ENCODE measurements at regions not wholly inside any gene's neighbourhood (a gene's known extent, or its start where the extent isn't known, plus 50 kb on each side); places are given as distances from the start of the nearest gene placed in this dataset.
"Not testable (repeated sequence)": the region's sequence is repeated elsewhere in the genome, so short reads cannot be mapped to it uniquely, and the experiment has no call there.

DNA sequence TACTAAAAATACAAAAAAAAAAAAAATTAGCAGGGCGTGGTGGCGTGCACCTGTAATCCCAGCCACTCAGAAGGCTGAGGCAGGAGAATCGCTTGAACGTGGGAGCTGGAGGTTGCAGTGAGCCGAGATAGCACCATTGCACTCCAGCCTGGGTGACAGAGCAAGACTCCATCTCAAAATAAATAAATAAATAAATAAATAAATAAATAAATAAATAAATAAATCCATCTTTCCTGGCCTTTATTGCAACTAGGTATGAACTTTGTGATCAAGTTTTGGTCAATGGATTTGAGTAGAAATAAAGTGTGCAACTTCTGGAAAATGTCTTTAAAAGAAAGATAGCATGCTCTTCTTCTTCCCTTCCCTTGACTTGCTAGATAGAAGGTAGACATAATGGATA is 69.6 kb upstream of the LRFN2 start:
- FAIRE-seq; H3K9me3 ChIP-seq; H3K27ac ChIP-seq; H3K4me1 ChIP-seq; CTCF ChIA-PET; DNase-seq (ENCODE audit: low read depth in 1 of 2, low spot score in 1 of 2); ATAC-seq; H3K4me2 ChIP-seq; POLR2A ChIA-PET; H3K4me3 ChIP-seq: not testable (repeated sequence)
- 37% methylated on average over 5 of the region's 5 CpGs for WGBS (ENCODE audit: missing lambda C conversion rate)
- peak; percentile 34; the same call in 1 of the 2 replicates for TF ChIP-seq ZC3H11A (IDR thresholded peaks at IDR 0.05)

- Histone ChIP-seq H3K4me2 (no peak overlapping the region), H3K9me3 (no peaks in the 10 kb centered on the region), H3K4me3 (no peak overlapping the region), H3K4me1 (no peaks in the 10 kb centered on the region), H3K27ac (no peak overlapping the region)
- DNase-seq (ENCODE audit: low read depth in 1 of 2, low spot score in 1 of 2) (no peak), ATAC-seq (no peak), FAIRE-seq (no peak)
- CTCF ChIA-PET = no interaction called here
- TF ChIP-seq ELK1 (IDR thresholded peaks at IDR 0.05; ENCODE audit: low read depth, low read length) (no peak), GATA3 (IDR thresholded peaks at IDR 0.05; ENCODE audit: borderline replicate concordance) (no peak), NFE2L2 (conservative IDR thresholded peaks at IDR 0.05; ENCODE audit: low read length) (no peak), NPAS2 (CRISPR knock-in tag; IDR thresholded peaks at IDR 0.05; ENCODE audit: borderline replicate concordance) (no peak), FOXS1 (CRISPR knock-in tag; IDR thresholded peaks at IDR 0.05) (no peak), BHLHE40 (IDR thresholded peaks at IDR 0.05; ENCODE audit: low read depth, low read length) (no peak), RCOR1 (IDR thresholded peaks at IDR 0.05; ENCODE audit: low read depth, low read length) (no peak), RNF2 (IDR thresholded peaks at IDR 0.05; ENCODE audit: borderline replicate concordance, low read depth) (no peak)
- POLR2A ChIA-PET = no interaction called here
- 62% methylated on average over 1 of the region's 1 CpG for WGBS (ENCODE audit: missing lambda C conversion rate)
Measured at GRCh38 chr6:40654828-40655227, 67.7 kb upstream of the LRFN2 start.

DNA sequence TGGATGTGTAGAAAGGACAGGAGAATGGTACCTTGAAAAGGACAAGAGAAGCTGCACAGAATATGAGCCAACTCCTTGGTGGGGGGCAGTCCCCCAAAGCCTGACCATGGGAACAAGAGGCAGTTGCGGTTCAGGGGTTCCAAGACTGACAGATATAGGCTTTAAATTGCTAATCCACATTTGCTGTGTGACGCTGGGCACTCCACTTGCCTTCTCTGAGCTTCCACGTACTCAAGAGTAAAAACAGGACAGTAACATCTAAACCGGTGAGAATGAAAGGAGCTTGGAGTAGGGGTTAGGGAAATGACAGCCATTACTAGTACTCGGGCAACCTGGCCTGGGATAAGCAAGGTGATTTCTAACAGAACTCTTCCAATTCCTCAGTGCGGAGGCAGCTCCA is 57.9 kb upstream of the LRFN2 start:
- H3K9me3 ChIP-seq = no peaks in the 10 kb centered on the region
- CTCF ChIA-PET = interaction anchor here (1.0 kb wide), 2 partner anchors 28 to 68 kb away, joined by 3 read pairs; no protein-coding TSS in a partner anchor
- H3K4me2 ChIP-seq = no peak overlapping the region
- DNase-seq (ENCODE audit: low read depth in 1 of 2, low spot score in 1 of 2) (no peak), ATAC-seq (no peak), FAIRE-seq (no peak)
- TF ChIP-seq CHD2 (IDR thresholded peaks at IDR 0.05; ENCODE audit: low read length, partially characterized antibody) (no peak), PHF8 (IDR thresholded peaks at IDR 0.05; ENCODE audit: borderline replicate concordance, low read depth) (no peak), E2F6 (IDR thresholded peaks at IDR 0.05; ENCODE audit: borderline replicate concordance, low read depth) (no peak), FOXS1 (CRISPR knock-in tag; IDR thresholded peaks at IDR 0.05) (no peak), ATOH8 (CRISPR knock-in tag; IDR thresholded peaks at IDR 0.05; ENCODE audit: low read depth) (no peak), SMC3 (IDR thresholded peaks at IDR 0.05) (no peak), REST (IDR thresholded peaks at IDR 0.05) (no peak), CEBPB (IDR thresholded peaks at IDR 0.05) (no peak), ESRRA (IDR thresholded peaks at IDR 0.05; ENCODE audit: borderline replicate concordance, low read length) (no peak), USF2 (IDR thresholded peaks at IDR 0.05) (no peak), RAD21 (conservative IDR thresholded peaks at IDR 0.05 in 1 of 2, IDR thresholded peaks at IDR 0.05 in 1 of 2) (no peak), ELK1 (IDR thresholded peaks at IDR 0.05; ENCODE audit: low read depth, low read length) (no peak), KDM1A (IDR thresholded peaks at IDR 0.05; ENCODE audit: low read depth) (no peak), CBX2 (IDR thresholded peaks at IDR 0.05; ENCODE audit: borderline replicate concordance, low read depth) (no peak)
- no peak overlapping the region for H3K27ac ChIP-seq
- 19% methylated on average over 6 of the region's 6 CpGs for WGBS (ENCODE audit: missing lambda C conversion rate)
- H3K4me3 ChIP-seq = no peak overlapping the region
- H3K4me1 ChIP-seq = no peaks in the 10 kb centered on the region
- POLR2A ChIA-PET = no interaction called here
